SU-DHL-6 (cell line): ENCODE measurements at regions not wholly inside any gene's neighbourhood (a gene's known extent, or its start where the extent isn't known, plus 50 kb on each side); places are given as distances from the start of the nearest gene placed in this dataset.

Experiments used
- EZH2phosphoT487 ChIP-seq: fragments of 200-600 bp; sonication (generic), shearing (Covaris generic); conservative IDR thresholded peaks from 2 replicates; pipeline ENCODE4 v1.6.1; 2018; ENCODE audit warnings: mild to moderate bottlenecking, antibody characterized with exemption, low read length, moderate library complexity, mixed read lengths
- TF ChIP-seq, protein P1 (sequence below): fragments of 200-600 bp; sonication (generic); IDR thresholded peaks from one replicate; pipeline ENCODE4 v1.5.1; 2017; ENCODE audit warnings: antibody characterized with exemption, mild to moderate bottlenecking, low read length, moderate library complexity; ENCODE audit not compliant: insufficient read depth, poor library complexity, severe bottlenecking

DNA sequence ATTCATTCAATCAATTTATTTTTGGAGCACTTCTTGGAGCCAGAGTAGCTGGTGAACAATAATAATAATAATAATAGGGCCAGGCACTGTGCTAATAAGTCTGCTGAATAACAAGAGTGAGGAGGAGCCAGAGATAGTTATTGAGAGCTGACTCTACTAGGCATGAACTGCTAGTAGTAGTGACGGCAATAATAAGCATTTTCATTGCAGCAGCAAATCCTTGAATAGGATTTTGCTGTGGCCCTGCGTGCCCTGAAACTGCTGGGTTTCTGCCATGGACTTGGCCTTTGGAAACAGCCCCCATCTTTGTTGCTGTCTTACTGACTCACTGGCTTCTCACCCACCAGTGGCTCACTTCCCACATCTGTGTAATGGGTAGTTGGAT is 545.9 kb downstream of the MIAT start:
- TF ChIP-seq, protein P1, sequence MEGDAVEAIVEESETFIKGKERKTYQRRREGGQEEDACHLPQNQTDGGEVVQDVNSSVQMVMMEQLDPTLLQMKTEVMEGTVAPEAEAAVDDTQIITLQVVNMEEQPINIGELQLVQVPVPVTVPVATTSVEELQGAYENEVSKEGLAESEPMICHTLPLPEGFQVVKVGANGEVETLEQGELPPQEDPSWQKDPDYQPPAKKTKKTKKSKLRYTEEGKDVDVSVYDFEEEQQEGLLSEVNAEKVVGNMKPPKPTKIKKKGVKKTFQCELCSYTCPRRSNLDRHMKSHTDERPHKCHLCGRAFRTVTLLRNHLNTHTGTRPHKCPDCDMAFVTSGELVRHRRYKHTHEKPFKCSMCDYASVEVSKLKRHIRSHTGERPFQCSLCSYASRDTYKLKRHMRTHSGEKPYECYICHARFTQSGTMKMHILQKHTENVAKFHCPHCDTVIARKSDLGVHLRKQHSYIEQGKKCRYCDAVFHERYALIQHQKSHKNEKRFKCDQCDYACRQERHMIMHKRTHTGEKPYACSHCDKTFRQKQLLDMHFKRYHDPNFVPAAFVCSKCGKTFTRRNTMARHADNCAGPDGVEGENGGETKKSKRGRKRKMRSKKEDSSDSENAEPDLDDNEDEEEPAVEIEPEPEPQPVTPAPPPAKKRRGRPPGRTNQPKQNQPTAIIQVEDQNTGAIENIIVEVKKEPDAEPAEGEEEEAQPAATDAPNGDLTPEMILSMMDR: no peak
- no peak for TF ChIP-seq EZH2phosphoT487
